Uterus (tissue), 2 donors: ENCODE measurements at regions not wholly inside any gene's neighbourhood (a gene's known extent, or its start where the extent isn't known, plus 50 kb on each side); places are given as distances from the start of the nearest gene placed in this dataset.

Experiments
- CTCF ChIP-seq, 4 experiments: fragments of 200-600 bp in 2 of 4; fragments of 450-650 bp in 2 of 4; sonication (generic) in 2 of 4; IDR thresholded peaks; one replicate each; pipeline ENCODE4 v1.5.1; 2016 to 2019; ENCODE audit warnings: antibody characterized with exemption in 4 of 4, mild to moderate bottlenecking in 2 of 4, moderate library complexity in 1 of 4
- POLR2A ChIP-seq, 2 donors: fragments of 450-650 bp; IDR thresholded peaks; one replicate each; pipeline ENCODE4 v1.6.1; 2016; ENCODE audit warnings: antibody characterized with exemption in 2 of 2, mild to moderate bottlenecking in 1 of 2, moderate library complexity in 1 of 2

GRCh38 chr1:55624766-55625165, 409.6 kb upstream of the USP24 start:
- TF ChIP-seq POLR2A (IDR thresholded peaks at IDR 0.05) (no peak), CTCF (IDR thresholded peaks at IDR 0.05) (no peak)
